ENCODE measurements at regions not wholly inside any gene's neighbourhood (a gene's known extent, or its start where the extent isn't known, plus 50 kb on each side); places are given as distances from the start of the nearest gene placed in this dataset.

- no peak overlapping the region for H2BK12ac ChIP-seq (ENCODE audit: low read depth, low read length)
- no peaks in the 10 kb centered on the region for H3K79me2 ChIP-seq (ENCODE audit: control insufficient read depth in 1 of 2, insufficient read depth in 2 of 2, low read length in 2 of 2)
- H4K5ac ChIP-seq (ENCODE audit: insufficient read length, low read depth, low read length): no peak overlapping the region
- no peak overlapping the region for H3K14ac ChIP-seq (ENCODE audit: insufficient read length)
- no peak overlapping the region for H2AK5ac ChIP-seq (ENCODE audit: low read depth, low read length)
- no peak overlapping the region for H2AFZ ChIP-seq (ENCODE audit: low read length)
- H4K91ac ChIP-seq (replicated peaks; ENCODE audit: insufficient read length, low read length): no peak overlapping the region
- no peak overlapping the region for H3K4me2 ChIP-seq (ENCODE audit: insufficient read depth in 1 of 2, low read depth in 2 of 2, low read length in 2 of 2)
- H3K4me1 ChIP-seq (replicated peaks in 1 of 4; ENCODE audit: control insufficient read depth in 3 of 4, insufficient read depth in 4 of 4, low read length in 3 of 4): no peaks in the 10 kb centered on the region
- FAIRE-seq: no peak
- TF ChIP-seq TAF1 (IDR thresholded peaks at IDR 0.05; ENCODE audit: low read depth, low read length): no peak
- TF ChIP-seq SP2 (IDR thresholded peaks at IDR 0.05; ENCODE audit: low read length): no peak
- TF ChIP-seq ZNF274 (IDR thresholded peaks at IDR 0.05; ENCODE audit: borderline replicate concordance, extremely low read depth, low read length): no peak
- no peak for TF ChIP-seq BRCA1 (IDR thresholded peaks at IDR 0.05; ENCODE audit: low read depth, low read length)
- no peak for TF ChIP-seq SIRT6 (IDR thresholded peaks at IDR 0.05; ENCODE audit: low read length)
- no peak for TF ChIP-seq TAF7 (optimal IDR thresholded peaks at IDR 0.05; ENCODE audit: borderline replicate concordance, low read depth, low read length)
- no peak for TF ChIP-seq HDAC6 (IDR thresholded peaks at IDR 0.05; ENCODE audit: low read depth, low read length)
- TF ChIP-seq KDM4A (IDR thresholded peaks at IDR 0.05; ENCODE audit: low read depth, low read length, severe bottlenecking): no peak
- H3K56ac ChIP-seq (replicated peaks; ENCODE audit: insufficient read length, low read depth, low read length): no peak overlapping the region
- CTCF ChIA-PET (ENCODE audit: partially characterized antibody): interaction anchor here (1.0 kb wide), 1 partner anchor 290 kb away, joined by 4 read pairs; no protein-coding TSS in a partner anchor
- POLR2A ChIA-PET (ENCODE audit: partially characterized antibody): no interaction called here
- WGBS, 2 experiments (ENCODE audit: extremely low coverage in 1 of 2, insufficient coverage in 1 of 2, insufficient read length in 1 of 2, insufficient replicate concordance in 2 of 2, low coverage in 1 of 2, low lambda C conversion rate in 2 of 2, missing lambda C conversion rate in 1 of 2): no CpG with 5 or more reads among the region's 1 CpG
- no peak for DNase-seq (ENCODE audit: low read depth in 1 of 2, low spot score in 2 of 2)
- no peak overlapping the region for H3K18ac ChIP-seq (ENCODE audit: extremely low read depth, low read length)
- no peaks in the 10 kb centered on the region for H4K20me1 ChIP-seq (replicated peaks in 1 of 2; ENCODE audit: control insufficient read depth in 1 of 2, insufficient read depth in 2 of 2, low read length in 2 of 2)
- no peak overlapping the region for H4K8ac ChIP-seq (ENCODE audit: extremely low read depth, insufficient read depth, low read length)
- no peaks in the 10 kb centered on the region for H3K36me3 ChIP-seq (ENCODE audit: control insufficient read depth in 2 of 4, insufficient read depth in 4 of 4, low read length in 3 of 4)
- H3K4ac ChIP-seq (replicated peaks; ENCODE audit: insufficient read length, low read depth, low read length): no peak overlapping the region
- H3K27me3 ChIP-seq (replicated peaks in 1 of 4; ENCODE audit: control insufficient read depth in 3 of 4, extremely low read depth in 1 of 4, insufficient read depth in 3 of 4, low read length in 3 of 4): no peaks in the 10 kb centered on the region
- no peak overlapping the region for H2BK20ac ChIP-seq (ENCODE audit: low read length)
- H3K27ac ChIP-seq (ENCODE audit: low read depth, low read length): no peak overlapping the region
- H3K9me3 ChIP-seq (ENCODE audit: insufficient read depth in 2 of 2, low read depth in 1 of 2, low read length in 1 of 2): no peaks in the 10 kb centered on the region
- H2BK15ac ChIP-seq (ENCODE audit: low read length): no peak overlapping the region
- H2BK5ac ChIP-seq (ENCODE audit: low read depth, low read length): no peak overlapping the region
- H3K79me1 ChIP-seq (ENCODE audit: low read depth, low read length): no peaks in the 10 kb centered on the region
- no peaks in the 10 kb centered on the region for H3K23me2 ChIP-seq (ENCODE audit: low read depth, low read length)
- no peak overlapping the region for H3K23ac ChIP-seq (ENCODE audit: insufficient read length)
- H2BK120ac ChIP-seq (replicated peaks; ENCODE audit: low read depth, low read length): no peak overlapping the region
- no peak overlapping the region for H3K4me3 ChIP-seq (ENCODE audit: extremely low read depth in 1 of 4, insufficient read depth in 2 of 4, low read depth in 3 of 4, low read length in 4 of 4)
- no peak overlapping the region for H3K9ac ChIP-seq (replicated peaks in 1 of 4; ENCODE audit: extremely low read depth in 1 of 4, low read depth in 3 of 4, low read length in 3 of 4)
These were observed 133.7 kb upstream of the MLIP start for GRCh38 chr6:53977551-53977950.

Measured in H1 (cell line).